ENCODE measurements at regions not wholly inside any gene's neighbourhood (a gene's known extent, or its start where the extent isn't known, plus 50 kb on each side); places are given as distances from the start of the nearest gene placed in this dataset.

DNA sequence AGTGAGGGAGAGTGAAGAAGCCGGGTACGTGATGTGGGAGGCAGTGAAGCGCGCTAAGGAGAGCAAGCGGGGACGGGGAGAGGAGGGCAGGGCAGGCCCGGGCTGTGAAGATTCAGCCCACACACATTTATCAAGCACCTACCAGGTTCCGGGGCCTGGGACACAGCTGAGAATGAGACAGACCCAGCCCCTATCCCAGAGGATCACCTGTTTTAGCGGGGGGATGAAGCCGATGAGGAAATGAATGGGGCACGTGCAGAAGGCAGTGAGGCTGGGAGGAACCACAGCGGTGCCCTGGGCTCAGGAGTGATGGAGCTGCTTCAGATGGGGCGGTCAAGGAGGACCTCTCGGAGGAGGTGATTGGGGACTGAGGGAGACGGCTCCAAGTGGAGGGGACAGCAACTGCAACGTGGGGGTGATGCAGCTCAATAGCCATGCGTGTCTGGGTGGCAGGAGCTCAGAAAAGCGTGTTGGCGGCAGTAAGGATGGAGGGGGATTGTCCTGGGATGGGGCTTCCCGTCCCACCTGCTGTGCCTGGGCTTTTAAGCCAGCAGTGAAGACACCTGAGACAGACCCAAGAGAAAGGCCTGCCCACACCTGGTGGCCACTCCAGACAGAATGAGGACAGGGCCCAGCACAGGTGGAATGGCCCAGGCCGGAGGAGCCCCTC is 77.5 kb upstream of the UNC5A start:
- POLR2A ChIA-PET: no interaction called here
- H3K4me2 ChIP-seq (ENCODE audit: low read length): no peak overlapping the region
- no peaks in the 10 kb centered on the region for H3K36me3 ChIP-seq (ENCODE audit: control insufficient read depth in 1 of 2, insufficient read depth in 2 of 2, low read length in 2 of 2)
- RAD21 ChIA-PET (ENCODE audit: low non-redundant PET in 1 of 2, low total read pairs in 2 of 2, uncharacterized antibody in 2 of 2, unreplicated experiment in 2 of 2): no interaction called here
- H3K9ac ChIP-seq (ENCODE audit: low read length): no peak overlapping the region
- CTCF ChIA-PET: no interaction called here
- TF ChIP-seq JUND (IDR thresholded peaks at IDR 0.05) (no peak), YY1 (IDR thresholded peaks at IDR 0.05; ENCODE audit: extremely low read depth, insufficient replicate concordance, low read depth, low read length) (no peak), CEBPB (IDR thresholded peaks at IDR 0.05; ENCODE audit: low read depth) (no peak), RAD21 (IDR thresholded peaks at IDR 0.05; ENCODE audit: low read depth) (no peak), EZH2phosphoT487 (IDR thresholded peaks at IDR 0.05; ENCODE audit: borderline replicate concordance) (no peak), ZNF274 (IDR thresholded peaks at IDR 0.05; ENCODE audit: low read depth, low read length) (no peak), MAX (IDR thresholded peaks at IDR 0.05) (no peak), POLR2AphosphoS5 (IDR thresholded peaks at IDR 0.05; ENCODE audit: low read depth, low read length) (no peak), TCF7L2 (IDR thresholded peaks at IDR 0.05; ENCODE audit: borderline replicate concordance, extremely low read depth, insufficient read depth, insufficient read length) (no peak), POLR2A (IDR thresholded peaks at IDR 0.05; ENCODE audit: borderline replicate concordance, extremely low read depth, insufficient read depth, insufficient read length) (no peak), REST (IDR thresholded peaks at IDR 0.05; ENCODE audit: low read depth) (no peak)
- TF ChIP-seq, protein P1, sequence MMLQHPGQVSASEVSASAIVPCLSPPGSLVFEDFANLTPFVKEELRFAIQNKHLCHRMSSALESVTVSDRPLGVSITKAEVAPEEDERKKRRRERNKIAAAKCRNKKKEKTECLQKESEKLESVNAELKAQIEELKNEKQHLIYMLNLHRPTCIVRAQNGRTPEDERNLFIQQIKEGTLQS (IDR thresholded peaks at IDR 0.05): no peak
- no TSS peak for BruUV-seq (replicated peaks)
- no peaks in the 10 kb centered on the region for H3K79me2 ChIP-seq (ENCODE audit: insufficient read depth, low read length)
- no peaks in the 10 kb centered on the region for H4K20me1 ChIP-seq (ENCODE audit: insufficient read depth)
- 0 out of 2 replicates have a peak, but pooled peaks cover 5% of the 10 kb centered on the region for H3K27me3 ChIP-seq (ENCODE audit: insufficient read depth, low read length)
- ATAC-seq (no peak), DNase-seq (ENCODE audit: low read depth, low spot score) (no peak)
- no peak overlapping the region for H3K27ac ChIP-seq (ENCODE audit: low read depth, low read length)
- no peaks in the 10 kb centered on the region for H3K4me1 ChIP-seq (ENCODE audit: control insufficient read depth in 1 of 2, insufficient read depth in 2 of 2, low read length in 2 of 2)
- H3K4me3 ChIP-seq (replicated peaks in 1 of 2; ENCODE audit: low read depth in 1 of 2, low read length in 2 of 2): no peak overlapping the region
- no peak overlapping the region for H2AFZ ChIP-seq (ENCODE audit: low read depth, low read length, poor library complexity, severe bottlenecking)
- peaks cover 0 to 4% of the 10 kb centered on the region in 2 experiments; a peak in 1 of 4 replicates for H3K9me3 ChIP-seq (ENCODE audit: control insufficient read depth in 1 of 2, insufficient read depth in 1 of 2, low read depth in 1 of 2, low read length in 2 of 2)
- no peaks in the 10 kb centered on the region for H3K9me2 ChIP-seq (ENCODE audit: insufficient read depth)
- intact Hi-C loops (cut with micrococcal nuclease): no loop called here

All from HCT116 (cell line).